Natural killer cell (primary cell): ENCODE measurements at regions not wholly inside any gene's neighbourhood (a gene's known extent, or its start where the extent isn't known, plus 50 kb on each side); places are given as distances from the start of the nearest gene placed in this dataset.

Experiments
- ATAC-seq, 3 donors: fragments of 150-1000 bp in 2 of 3; fragments of 200-7000 bp in 1 of 3; cut with Tn5 transposase; 1 replicate in 1 of 3; 2 replicates in 2 of 3; pipeline ENCODE4 v1.10.0; 2021; ENCODE audit warnings: mild to moderate bottlenecking in 2 of 3, moderate library complexity in 2 of 3
- DNase-seq, 2 donors: peaks; one replicate each; pipeline versions ENCODE4 v3.0.0 to v3.0.0-alpha.2; 2013 to 2021; ENCODE audit warnings: mixed read lengths in 1 of 2
- H3K27ac ChIP-seq: one replicate; pipeline ENCODE4 v1.5.1; 2013; ENCODE audit warnings: mild to moderate bottlenecking, low read length
- H3K27me3 ChIP-seq: one replicate; pipeline ENCODE4 v1.6.1; 2013; ENCODE audit warnings: low read length; ENCODE audit not compliant: control insufficient read depth, insufficient read depth
- H3K36me3 ChIP-seq: one replicate; pipeline ENCODE4 v1.6.1; 2013; ENCODE audit warnings: low read length; ENCODE audit not compliant: control insufficient read depth, insufficient read depth
- H3K4me1 ChIP-seq: one replicate; pipeline ENCODE4 v1.6.1; 2013; ENCODE audit warnings: low read length; ENCODE audit not compliant: control insufficient read depth, insufficient read depth
- H3K4me3 ChIP-seq: one replicate; pipeline ENCODE4 v1.5.1; 2013; ENCODE audit warnings: low read length
- H3K9me3 ChIP-seq: one replicate; pipeline ENCODE4 v1.6.1; 2013; ENCODE audit warnings: low read length; ENCODE audit not compliant: control insufficient read depth, insufficient read depth
- H3K27ac Mint-ChIP-seq, 2 donors: one replicate each; pipeline ENCODE4 v1.8.0; 2022; ENCODE audit warnings: mild to moderate bottlenecking in 2 of 2, mixed read lengths in 2 of 2, moderate library complexity in 1 of 2
- H3K27me3 Mint-ChIP-seq, 2 donors: one replicate each; pipeline ENCODE4 v1.8.0; 2022; ENCODE audit warnings: low read depth in 2 of 2, mixed read lengths in 2 of 2
- H3K36me3 Mint-ChIP-seq: one replicate; pipeline ENCODE4 v1.8.0; 2022; ENCODE audit warnings: mixed read lengths
- H3K4me1 Mint-ChIP-seq, 2 donors: one replicate each; pipeline ENCODE4 v1.8.0; 2022; ENCODE audit warnings: mixed read lengths in 2 of 2
- H3K4me3 Mint-ChIP-seq: one replicate; pipeline ENCODE4 v1.8.0; 2022; ENCODE audit warnings: mild to moderate bottlenecking, moderate library complexity, mixed read lengths
- H3K9me3 Mint-ChIP-seq, 2 donors: one replicate each; pipeline ENCODE4 v1.8.0; 2022; ENCODE audit warnings: mixed read lengths in 2 of 2
- CTCF ChIP-seq: fragments of 200-600 bp; IDR thresholded peaks from one replicate; pipeline ENCODE4 v1.8.0; 2022; ENCODE audit warnings: antibody characterized with exemption
- WGBS: methylation state at CpG from one replicate; pipeline ENCODE4 v1.1.7; 2013; ENCODE audit warnings: missing lambda C conversion rate; ENCODE audit not compliant: insufficient coverage; 5-methylcytosine and 5-hydroxymethylcytosine counted together
- intact Hi-C: fragments of 100-400 bp; cut with micrococcal nuclease; formaldehyde crosslinking; loops from one replicate; pipeline ENCODE4 v1.14.2; 2022

GRCh38 chr4:54428940-54429339, 199.8 kb downstream of the PDGFRA start:
- Histone ChIP-seq H3K27ac (no peak overlapping the region), H3K4me1 (no peaks in the 10 kb centered on the region), H3K4me3 (no peak overlapping the region), H3K27me3 (no peaks in the 10 kb centered on the region), H3K36me3 (no peaks in the 10 kb centered on the region), H3K9me3 (no peaks in the 10 kb centered on the region)
- DNase-seq (no peak), ATAC-seq (no peak)
- Mint-ChIP-seq H3K4me1 (no peaks in the 10 kb centered on the region), H3K36me3 (no peaks in the 10 kb centered on the region), H3K9me3 (no peaks in the 10 kb centered on the region), H3K4me3 (no peak overlapping the region), H3K27ac (no peak overlapping the region), H3K27me3 (peaks cover 10 to 28% of the 10 kb centered on the region in 2 donors)
- TF ChIP-seq CTCF = no peak
- 64% methylated on average over 2 of the region's 2 CpGs for WGBS
- intact Hi-C loops = no loop called here

GRCh38 chr4:54433686-54434085, 204.6 kb downstream of the PDGFRA start:
- intact Hi-C loops = no loop called here
- Mint-ChIP-seq H3K9me3 (no peaks in the 10 kb centered on the region), H3K27me3 (peaks cover 3 to 5% of the 10 kb centered on the region in 2 donors), H3K4me1 (peaks cover 0 to 7% of the 10 kb centered on the region in 2 donors), H3K4me3 (no peak overlapping the region), H3K36me3 (no peaks in the 10 kb centered on the region), H3K27ac (no peak overlapping the region)
- ATAC-seq (no peak), DNase-seq (no peak)
- H3K4me1 ChIP-seq = no peaks in the 10 kb centered on the region
- H3K36me3 ChIP-seq = no peaks in the 10 kb centered on the region
- TF ChIP-seq CTCF = no peak
- H3K27ac ChIP-seq = no peak overlapping the region
- H3K9me3 ChIP-seq = no peaks in the 10 kb centered on the region
- H3K27me3 ChIP-seq = no peaks in the 10 kb centered on the region
- WGBS = 73% methylated on average over 3 of the region's 3 CpGs
- H3K4me3 ChIP-seq = no peak overlapping the region

GRCh38 chr4:54439831-54440243, 210.7 kb downstream of the PDGFRA start:
- DNase-seq = peak in 1 of 2 donors; percentile 9
- H3K27ac Mint-ChIP-seq = peak overlapping the region; percentile 38 to 64
- H3K27ac ChIP-seq = no peak overlapping the region

More at GRCh38 chr4:54439831-54440243, 210.7 kb downstream of the PDGFRA start:
- Mint-ChIP-seq H3K36me3 (no peaks in the 10 kb centered on the region), H3K27me3 (peaks cover 0 to 4% of the 10 kb centered on the region in 2 donors), H3K4me3 (peak overlapping the region; percentile 85), H3K9me3 (no peaks in the 10 kb centered on the region), H3K4me1 (peaks cover 12 to 15% of the 10 kb centered on the region in 2 donors)
- H3K9me3 ChIP-seq = no peaks in the 10 kb centered on the region
- peak; percentile 86 to 97 (median 92) for ATAC-seq
- H3K4me3 ChIP-seq = peak overlapping the region; percentile 20
- WGBS = 17% methylated on average over 1 of the region's 6 CpGs
- intact Hi-C loops = loop anchor here (1.0 kb wide), 1 partner anchor 117 kb away; no protein-coding TSS in a partner anchor
- H3K36me3 ChIP-seq = no peaks in the 10 kb centered on the region
- TF ChIP-seq CTCF = no peak
- peaks cover 3% of the 10 kb centered on the region for H3K4me1 ChIP-seq
- H3K27me3 ChIP-seq = no peaks in the 10 kb centered on the region
